ENCODE measurements at regions not wholly inside any gene's neighbourhood (a gene's known extent, or its start where the extent isn't known, plus 50 kb on each side); places are given as distances from the start of the nearest gene placed in this dataset.
"Not testable (repeated sequence)": the region's sequence is repeated elsewhere in the genome, so short reads cannot be mapped to it uniquely, and the experiment has no call there.

DNA sequence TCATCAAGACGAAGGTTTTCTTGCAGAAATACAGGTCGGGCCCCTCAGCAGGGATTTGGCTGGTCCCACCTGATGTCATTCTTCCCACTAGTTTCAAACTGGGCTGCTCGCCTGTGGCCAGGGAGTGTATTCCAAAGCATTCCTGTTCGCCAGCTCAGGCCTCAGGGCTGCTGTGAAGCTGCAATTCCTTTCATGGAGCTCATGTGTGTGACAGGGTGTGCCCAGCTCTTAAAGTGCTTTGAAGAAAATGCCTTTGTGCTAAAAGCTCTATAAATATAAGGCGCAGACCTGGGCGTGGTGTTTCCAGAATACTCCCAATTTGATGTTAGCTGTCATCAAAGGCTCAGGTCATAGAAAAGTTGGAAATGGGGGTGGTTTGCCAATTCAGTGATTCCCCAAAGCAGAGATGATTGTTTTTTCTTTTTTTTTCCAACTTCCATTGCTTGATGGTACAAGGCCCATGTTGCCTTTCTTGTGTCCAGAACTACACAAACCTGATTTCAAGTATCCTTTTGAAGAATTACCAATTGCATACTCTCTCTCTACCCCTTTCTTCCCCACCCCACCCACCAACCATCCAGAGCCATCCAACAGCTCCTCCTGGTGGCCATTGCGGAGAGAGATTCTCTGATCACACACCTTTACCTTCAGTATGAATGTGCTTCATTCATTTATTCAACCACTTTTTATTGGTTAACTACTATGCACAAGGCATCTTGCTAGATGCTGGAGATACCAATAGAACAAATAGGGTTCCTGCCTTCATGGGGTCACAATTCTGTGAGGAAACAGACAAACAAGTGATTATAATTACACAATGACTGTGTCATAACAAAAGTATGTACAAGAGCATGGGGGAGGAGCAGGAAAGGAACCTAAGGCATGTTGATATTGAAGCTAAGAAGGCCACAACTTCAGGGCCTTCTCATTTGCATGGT lies 297.3 kb upstream of the LYZL1 start:
- Histone ChIP-seq H3K9me3 (no peaks in the 10 kb centered on the region), H3K27ac (peak overlapping the region in 3 of 12 donors; percentile 17 to 71 (median 39)), H3K4me1 (peaks cover 0 to 7% (median 0%) of the 10 kb centered on the region in 12 donors), H3K4me3 (no peak overlapping the region), H3K27me3 (no peaks in the 10 kb centered on the region), H3K36me3 (no peaks in the 10 kb centered on the region)
- ATAC-seq (peak; percentile 66 to 90 (median 88)), DNase-seq (peak in 4 of 5 donors; percentile 24 to 42 (median 38))
- intact Hi-C loops (cut with DNase I), result loop anchor here (1.0 to 10.0 kb wide), 11 partner anchors 313 to 329 kb away; partner anchors contain the start of gene BAMBI (in 4 of the 10)
- WGBS, 4 donors, result 54 to 73% (median 67%) methylated on average over 7 of the region's 7 CpGs
- peak; percentile 59 to 78 (median 68) for TF ChIP-seq CTCF (IDR thresholded peaks at IDR 0.05)
- TF ChIP-seq POLR2A (IDR thresholded peaks at IDR 0.05), result no peak

DNA sequence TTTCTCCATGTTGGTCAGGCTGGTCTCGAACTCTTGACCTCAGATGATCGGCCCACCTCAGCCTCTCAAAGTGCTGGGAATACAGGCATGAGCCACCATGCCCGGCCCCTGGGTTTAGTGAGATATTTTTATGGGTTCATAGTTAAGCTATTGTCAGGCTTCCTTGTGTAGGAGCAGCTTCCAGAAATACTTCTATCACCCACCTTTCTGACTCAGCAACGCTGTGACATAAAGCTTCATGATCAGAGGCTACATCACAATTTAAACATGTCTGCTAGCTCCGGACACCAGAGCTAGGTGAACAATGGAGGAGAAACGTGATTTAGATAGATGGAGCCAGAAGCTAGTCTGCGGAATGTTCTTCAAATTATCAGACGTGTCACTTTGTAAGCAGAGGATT lies 295.8 kb upstream of the LYZL1 start:
- no peaks in the 10 kb centered on the region for H3K27me3 ChIP-seq
- ATAC-seq (no peak), DNase-seq (no peak)
- TF ChIP-seq CTCF (IDR thresholded peaks at IDR 0.05) (no peak), POLR2A (IDR thresholded peaks at IDR 0.05) (no peak)
- H3K27ac ChIP-seq, result no peak overlapping the region
- no peaks in the 10 kb centered on the region for H3K36me3 ChIP-seq
- 68 to 90% (median 88%) methylated on average over 8 of the region's 8 CpGs for WGBS, 4 donors
- H3K4me1 ChIP-seq, result peaks cover 0 to 7% (median 0%) of the 10 kb centered on the region in 12 donors
- no peaks in the 10 kb centered on the region for H3K9me3 ChIP-seq
- H3K4me3 ChIP-seq, result no peak overlapping the region
- intact Hi-C loops (cut with DNase I), result loop anchor here in 7 of 10 donors (2.0 to 10.0 kb wide), 6 partner anchors 312 to 331 kb away; partner anchors contain the start of gene BAMBI (in 2 of the 7)

DNA sequence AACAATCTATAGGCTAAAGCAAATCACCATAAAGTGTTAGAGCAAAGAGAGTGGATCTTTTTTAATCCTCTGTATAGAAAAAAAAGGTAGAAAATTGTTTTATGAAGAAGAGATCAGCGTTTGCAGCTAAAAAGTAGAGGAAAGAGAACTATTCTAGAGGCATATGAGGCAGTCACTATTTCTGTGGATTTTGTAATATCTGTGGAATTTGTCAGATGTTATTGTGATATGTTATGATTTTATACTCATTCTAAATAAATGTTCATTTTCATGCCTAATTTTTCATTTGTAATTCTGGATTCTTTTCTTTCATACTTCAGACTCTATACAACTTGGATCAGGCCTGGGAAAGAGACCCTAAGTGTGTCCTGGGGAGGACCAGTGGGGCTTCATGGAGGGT lies 295.0 kb upstream of the LYZL1 start:
- H3K4me3 ChIP-seq, result no peak overlapping the region
- DNase-seq (no peak), ATAC-seq (no peak)
- TF ChIP-seq POLR2A (IDR thresholded peaks at IDR 0.05), result no peak
- TF ChIP-seq CTCF (IDR thresholded peaks at IDR 0.05), result no peak
- peaks cover 0 to 7% (median 0%) of the 10 kb centered on the region in 12 donors for H3K4me1 ChIP-seq
- H3K9me3 ChIP-seq, result no peaks in the 10 kb centered on the region
- no peaks in the 10 kb centered on the region for H3K27me3 ChIP-seq
- intact Hi-C loops (cut with DNase I), result loop anchor here in 7 of 10 donors (2.0 to 10.0 kb wide), 6 partner anchors 311 to 332 kb away; partner anchors contain the start of gene BAMBI (in 2 of the 7)
- no peak overlapping the region for H3K27ac ChIP-seq
- whole genome bisulfite sequencing, 4 donors, result 70 to 86% (median 78%) methylated on average over 1 of the region's 1 CpG
- H3K36me3 ChIP-seq, result no peaks in the 10 kb centered on the region

- intact Hi-C loops (cut with DNase I), result loop anchor here in 6 of 10 donors (5.0 to 10.0 kb wide), 5 partner anchors 310 to 333 kb away; partner anchors contain the start of gene BAMBI (in 2 of the 6)
- not testable (repeated sequence) for H3K4me3 ChIP-seq, ATAC-seq, H3K4me1 ChIP-seq, H3K27ac ChIP-seq, H3K9me3 ChIP-seq, H3K27me3 ChIP-seq, DNase-seq, H3K36me3 ChIP-seq
- 92 to 95% (median 93%) methylated on average over 5 of the region's 5 CpGs for WGBS, 4 donors
Measured at GRCh38 chr10:28994802-28995201, 294.1 kb upstream of the LYZL1 start.

Data from heart left ventricle (tissue), 16 donors.